H9 (cell line): ENCODE measurements at regions not wholly inside any gene's neighbourhood (a gene's known extent, or its start where the extent isn't known, plus 50 kb on each side); places are given as distances from the start of the nearest gene placed in this dataset.

Experiments used
- DNase-seq: peaks from one replicate; pipeline ENCODE4 v3.0.0-alpha.2; 2017
- H2AFZ ChIP-seq: one replicate; pipeline ENCODE4 v1.6.1; 2013; ENCODE audit warnings: mild to moderate bottlenecking, low read length, control low read depth, moderate library complexity
- H2AK5ac ChIP-seq: 2 replicates; pipeline ENCODE4 v1.6.1; 2013; ENCODE audit warnings: low read length, control low read depth, mixed read lengths; ENCODE audit not compliant: insufficient read length
- H2BK120ac ChIP-seq: one replicate; pipeline ENCODE4 v1.6.1; 2013; ENCODE audit warnings: low read depth, mild to moderate bottlenecking, low read length, control low read depth, inconsistent platforms; ENCODE audit not compliant: poor library complexity, severe bottlenecking
- H2BK12ac ChIP-seq: 2 replicates; pipeline ENCODE4 v1.6.1; 2013; ENCODE audit warnings: low read length, control low read depth, mixed read lengths, low read depth; ENCODE audit not compliant: insufficient read length
- H2BK15ac ChIP-seq: 2 replicates; pipeline ENCODE4 v1.6.1; 2013; ENCODE audit warnings: low read depth, low read length, control low read depth
- H2BK20ac ChIP-seq: one replicate; pipeline ENCODE4 v1.6.1; 2013; ENCODE audit warnings: low read depth, mild to moderate bottlenecking, low read length, control low read depth, inconsistent platforms; ENCODE audit not compliant: poor library complexity, severe bottlenecking
- H2BK5ac ChIP-seq: 2 replicates; pipeline ENCODE4 v1.6.1; 2013; ENCODE audit warnings: low read length, control low read depth, mixed read lengths; ENCODE audit not compliant: insufficient read length
- H3K14ac ChIP-seq: 2 replicates; pipeline ENCODE4 v1.6.1; 2013; ENCODE audit warnings: low read length, control low read depth; ENCODE audit not compliant: insufficient read depth
- H3K18ac ChIP-seq: 2 replicates; pipeline ENCODE4 v1.6.1; 2013; ENCODE audit warnings: low read depth, mild to moderate bottlenecking, mixed read lengths, low read length, control low read depth; ENCODE audit not compliant: insufficient read length
- H3K23ac ChIP-seq: 2 replicates; pipeline ENCODE4 v1.6.1; 2013; ENCODE audit warnings: low read length, control low read depth, mixed read lengths, low read depth; ENCODE audit not compliant: insufficient read length
- H3K23me2 ChIP-seq: 2 replicates; pipeline ENCODE4 v1.6.1; 2013; ENCODE audit warnings: low read depth, mild to moderate bottlenecking, mixed read lengths, low read length, control low read depth; ENCODE audit not compliant: insufficient read length, poor library complexity, severe bottlenecking
- H3K27ac ChIP-seq: 2 replicates; pipeline ENCODE4 v1.5.1; 2013; ENCODE audit warnings: low read length, control low read depth, mixed read lengths, low read depth; ENCODE audit not compliant: insufficient read length
- H3K27me3 ChIP-seq: 2 replicates; pipeline ENCODE4 v1.6.1; 2013; ENCODE audit warnings: low read length, control low read depth, inconsistent platforms; ENCODE audit not compliant: insufficient read depth
- H3K4ac ChIP-seq: 2 replicates; pipeline ENCODE4 v1.6.1; 2013; ENCODE audit warnings: low read depth, mild to moderate bottlenecking, control low read depth, inconsistent platforms, low read length, moderate library complexity
- H3K4me1 ChIP-seq: 2 replicates; pipeline ENCODE4 v1.6.1; 2013; ENCODE audit warnings: low read length, control low read depth, inconsistent platforms; ENCODE audit not compliant: insufficient read depth
- H3K4me2 ChIP-seq: 2 replicates; pipeline ENCODE4 v1.6.1; 2013; ENCODE audit warnings: low read length, control low read depth, mixed read lengths; ENCODE audit not compliant: insufficient read length, insufficient read depth
- H3K56ac ChIP-seq: 2 replicates; pipeline ENCODE4 v1.6.1; 2013; ENCODE audit warnings: low read depth, mild to moderate bottlenecking, mixed read lengths, low read length, control low read depth; ENCODE audit not compliant: insufficient read length
- H3K79me1 ChIP-seq: 2 replicates; pipeline ENCODE4 v1.6.1; 2013; ENCODE audit warnings: low read depth, mild to moderate bottlenecking, moderate library complexity, low read length, control low read depth, inconsistent platforms; ENCODE audit not compliant: insufficient read depth, poor library complexity, severe bottlenecking
- H3K79me2 ChIP-seq: 2 replicates; pipeline ENCODE4 v1.6.1; 2013; ENCODE audit warnings: low read length, control low read depth, inconsistent platforms; ENCODE audit not compliant: insufficient read depth
- H3K9ac ChIP-seq: 2 replicates; pipeline ENCODE4 v1.6.1; 2013; ENCODE audit warnings: low read length, control low read depth, mixed read lengths; ENCODE audit not compliant: insufficient read length; ENCODE audit errors: extremely low read depth
- H3K9me3 ChIP-seq: one replicate; pipeline ENCODE4 v1.6.1; 2013; ENCODE audit warnings: low read depth, low read length, inconsistent platforms; ENCODE audit not compliant: control insufficient read depth
- H3T11ph ChIP-seq: one replicate; pipeline ENCODE4 v1.6.1; 2013; ENCODE audit warnings: mild to moderate bottlenecking, low read length, control low read depth, inconsistent platforms
- H4K20me1 ChIP-seq: one replicate; pipeline ENCODE4 v1.6.1; 2013; ENCODE audit not compliant: control insufficient read depth, insufficient read length, insufficient read depth
- H4K5ac ChIP-seq: 2 replicates; pipeline ENCODE4 v1.6.1; 2013; ENCODE audit warnings: low read depth, mild to moderate bottlenecking, mixed read lengths, low read length, control low read depth; ENCODE audit not compliant: insufficient read length
- H4K8ac ChIP-seq: replicated peaks from 2 replicates; pipeline ENCODE4 v1.6.1; 2013; ENCODE audit warnings: low read length, control low read depth, mixed read lengths, low read depth; ENCODE audit not compliant: insufficient read length
- H4K91ac ChIP-seq: 2 replicates; pipeline ENCODE4 v1.6.1; 2013; ENCODE audit warnings: low read depth, mild to moderate bottlenecking, moderate library complexity, mixed read lengths, low read length, control low read depth; ENCODE audit not compliant: insufficient read length
- H3K27ac Mint-ChIP-seq, 3 experiments: 2 replicates in 2 of 3; 3 replicates in 1 of 3; pipeline ENCODE4 v1.8.0; 2020 to 2021; ENCODE audit warnings: mixed read lengths in 3 of 3, mild to moderate bottlenecking in 1 of 3, moderate library complexity in 1 of 3
- H3K27me3 Mint-ChIP-seq: 2 replicates; pipeline ENCODE4 v1.8.0; 2021; ENCODE audit warnings: low read depth, mild to moderate bottlenecking, moderate library complexity, mixed read lengths
- H3K36me3 Mint-ChIP-seq, 3 experiments: 2 replicates in 2 of 3; 3 replicates in 1 of 3; pipeline ENCODE4 v1.8.0; 2020 to 2021; ENCODE audit warnings: low read depth in 3 of 3, mixed read lengths in 3 of 3; ENCODE audit not compliant: insufficient read depth in 1 of 3
- H3K4me1 Mint-ChIP-seq, 2 experiments: 2 replicates each; pipeline ENCODE4 v1.8.0; 2020; ENCODE audit warnings: mixed read lengths in 2 of 2
- H3K4me3 Mint-ChIP-seq, 2 experiments: 2 replicates in 1 of 2; 3 replicates in 1 of 2; pipeline ENCODE4 v1.8.0; 2020 to 2021; ENCODE audit warnings: mild to moderate bottlenecking in 2 of 2, mixed read lengths in 2 of 2, moderate library complexity in 1 of 2
- H3K9me3 Mint-ChIP-seq, 2 experiments: 2 replicates in 1 of 2; 3 replicates in 1 of 2; pipeline ENCODE4 v1.8.0; 2020; ENCODE audit warnings: mild to moderate bottlenecking in 2 of 2, mixed read lengths in 2 of 2, moderate library complexity in 1 of 2
- CTCF ChIP-seq: fragments of 200-600 bp; sonication (generic); conservative IDR thresholded peaks from 3 replicates; pipeline ENCODE4 v1.8.0; 2021; ENCODE audit warnings: antibody characterized with exemption, mild to moderate bottlenecking
- WGBS: extraction: QIAGEN DNeasy Blood & Tissue Kit; methylation state at CpG from one replicate; pipeline ENCODE4 v1.1.7; 2013; ENCODE audit warnings: missing lambda C conversion rate, low lambda C conversion rate, mixed read lengths; ENCODE audit not compliant: insufficient read length; ENCODE audit errors: extremely low coverage; 5-methylcytosine and 5-hydroxymethylcytosine counted together

- H3K27ac ChIP-seq = no peak overlapping the region
- Mint-ChIP-seq H3K9me3 (peaks cover 0 to 5% of the 10 kb centered on the region in 2 experiments; a peak in 1 of 5 replicates), H3K4me3 (no peak overlapping the region), H3K27ac (no peak overlapping the region), H3K36me3 (no peaks in the 10 kb centered on the region), H3K4me1 (peaks cover 49 to 54% of the 10 kb centered on the region in 2 experiments), H3K27me3 (peaks cover 24% of the 10 kb centered on the region)
- no peak overlapping the region for H4K5ac ChIP-seq
- H3K79me2 ChIP-seq = no peaks in the 10 kb centered on the region
- H3K14ac ChIP-seq = no peak overlapping the region
- TF ChIP-seq CTCF = no peak
- H3K23ac ChIP-seq = no peak overlapping the region
- H2BK5ac ChIP-seq = no peak overlapping the region
- no peak overlapping the region for H4K8ac ChIP-seq
- no peak overlapping the region for H3K4me2 ChIP-seq
- no peaks in the 10 kb centered on the region for H3K23me2 ChIP-seq
- no peak overlapping the region for H2BK12ac ChIP-seq
- no peaks in the 10 kb centered on the region for H3K79me1 ChIP-seq
- no peak overlapping the region for H2BK20ac ChIP-seq
- H3K9me3 ChIP-seq = no peaks in the 10 kb centered on the region
- peaks cover 2% of the 10 kb centered on the region; the same call in 1 of the 2 replicates for H3K4me1 ChIP-seq
- H2AFZ ChIP-seq = no peak overlapping the region
- H3K18ac ChIP-seq = no peak overlapping the region
- no peak overlapping the region for H2BK120ac ChIP-seq
- H4K20me1 ChIP-seq = no peaks in the 10 kb centered on the region
- H3K9ac ChIP-seq = no peak overlapping the region
- H3T11ph ChIP-seq = no peak overlapping the region
- no peak overlapping the region for H3K4ac ChIP-seq
- no CpG with 5 or more reads among the region's 10 CpGs for WGBS
- no peak overlapping the region for H4K91ac ChIP-seq
- H2BK15ac ChIP-seq = no peak overlapping the region
- no peak overlapping the region for H2AK5ac ChIP-seq
- H3K27me3 ChIP-seq = no peaks in the 10 kb centered on the region
- no peak overlapping the region for H3K56ac ChIP-seq
- DNase-seq = no peak
Observed at GRCh38 chr19:29366757-29367156, 153.8 kb upstream of the UQCRFS1 start.
